Stimulated activated CD8-positive, alpha-beta memory T cell treated with anti-CD3 and anti-CD28 coated beads, Interleukin-12 subunit alpha, Interleukin-12 subunit beta, amount 100 ng/mL, for 24 hours (primary cell): ENCODE measurements at regions not wholly inside any gene's neighbourhood (a gene's known extent, or its start where the extent isn't known, plus 50 kb on each side); places are given as distances from the start of the nearest gene placed in this dataset.

Experiments used
- DNase-seq: peaks from one replicate; pipeline ENCODE4 v3.0.0-alpha.2; 2020; ENCODE audit errors: extremely low read depth

DNA sequence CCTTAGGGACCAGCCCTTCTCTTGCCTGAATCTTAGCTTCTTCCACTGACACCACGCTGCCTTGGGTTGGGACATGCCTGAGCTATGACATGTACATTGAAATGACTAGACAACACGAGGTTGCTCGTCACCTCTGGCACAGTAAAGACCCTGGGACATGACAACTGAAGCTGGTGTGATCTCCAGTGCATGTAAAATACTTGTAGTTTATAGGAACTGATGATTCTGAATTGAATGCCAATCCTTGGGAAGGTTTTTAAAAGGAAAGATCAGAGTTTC, 100.7 kb upstream of the PGRMC2 start:
- DNase-seq, result no peak

DNA sequence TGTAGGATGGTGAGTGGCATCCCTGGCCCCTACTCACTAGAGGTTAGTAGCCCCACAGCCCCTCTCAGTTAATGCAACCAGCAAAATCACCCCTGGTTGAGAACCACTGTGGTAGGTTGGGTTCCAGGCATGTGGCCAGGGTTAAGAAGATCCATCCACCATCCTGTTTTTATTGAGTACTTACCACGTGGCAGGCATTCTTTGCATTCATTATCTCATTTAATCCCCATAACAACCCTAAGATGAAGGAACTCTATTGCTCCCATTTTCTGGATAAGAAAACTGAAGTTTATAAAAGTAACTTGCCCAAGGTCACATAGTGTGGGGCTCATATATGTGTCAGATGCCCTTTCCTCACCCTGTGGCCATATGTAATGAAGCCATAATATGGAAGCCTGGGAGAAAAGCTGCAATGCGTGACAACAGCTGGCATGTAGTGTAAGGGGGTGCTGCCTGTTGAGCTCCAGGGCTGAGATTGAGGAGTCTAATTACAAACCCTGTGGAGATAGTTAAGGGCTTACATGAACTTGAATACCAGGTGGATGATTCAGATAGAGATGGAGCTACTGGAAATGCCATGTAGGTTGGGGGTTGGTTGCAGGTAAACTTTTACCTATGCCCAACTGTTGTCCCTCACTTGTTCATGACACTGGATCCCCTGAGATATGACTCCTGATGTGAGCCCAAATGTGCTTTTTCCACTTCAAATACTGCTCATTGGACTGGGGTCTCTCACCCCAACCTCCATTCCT, 100.2 kb upstream of the PGRMC2 start:
- no peak for DNase-seq

GRCh38 chr4:128386761-128387599, 99.4 kb upstream of the PGRMC2 start:
- no peak for DNase-seq

GRCh38 chr4:128385683-128386304, 98.2 kb upstream of the PGRMC2 start:
- no peak for DNase-seq

DNA sequence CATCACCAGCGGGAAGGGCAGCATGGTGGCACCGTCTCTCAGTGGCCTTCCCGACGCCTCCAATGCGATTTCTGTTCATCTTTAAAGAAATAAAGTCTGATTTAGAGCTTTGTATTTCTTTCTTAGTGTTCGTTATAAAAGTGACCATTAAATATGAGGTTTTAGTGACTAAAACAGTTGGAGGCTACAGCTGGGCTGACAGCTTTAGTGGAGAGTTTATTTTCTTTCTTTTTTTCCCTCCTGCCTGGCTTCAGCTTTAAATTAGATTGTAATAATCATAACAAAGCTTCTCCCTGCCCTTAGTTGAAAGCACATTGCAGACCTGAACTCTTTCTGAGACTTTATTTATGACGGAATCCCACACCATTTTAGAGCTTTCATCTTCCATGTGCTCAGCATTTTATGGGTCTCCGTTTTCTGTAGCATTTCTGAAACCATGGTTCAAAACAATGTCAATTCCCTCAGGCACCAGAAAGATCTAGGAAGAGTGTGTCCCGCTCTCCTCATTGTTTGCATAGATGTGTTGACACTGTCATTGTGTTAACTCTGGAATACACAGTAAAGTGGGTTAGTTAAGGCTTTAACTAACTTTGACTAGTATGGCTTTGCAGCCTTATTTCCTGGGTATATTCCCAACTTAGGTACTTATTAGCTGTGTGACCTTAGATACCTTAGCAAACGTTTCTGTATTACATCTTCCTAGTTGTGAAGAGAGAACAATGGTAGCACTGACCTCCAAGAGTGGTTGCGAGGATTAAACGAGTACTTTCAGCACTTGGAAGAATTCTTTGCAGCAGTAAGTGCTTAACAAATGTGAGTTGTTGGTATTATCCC, 97.4 kb upstream of the PGRMC2 start:
- no peak for DNase-seq

DNA sequence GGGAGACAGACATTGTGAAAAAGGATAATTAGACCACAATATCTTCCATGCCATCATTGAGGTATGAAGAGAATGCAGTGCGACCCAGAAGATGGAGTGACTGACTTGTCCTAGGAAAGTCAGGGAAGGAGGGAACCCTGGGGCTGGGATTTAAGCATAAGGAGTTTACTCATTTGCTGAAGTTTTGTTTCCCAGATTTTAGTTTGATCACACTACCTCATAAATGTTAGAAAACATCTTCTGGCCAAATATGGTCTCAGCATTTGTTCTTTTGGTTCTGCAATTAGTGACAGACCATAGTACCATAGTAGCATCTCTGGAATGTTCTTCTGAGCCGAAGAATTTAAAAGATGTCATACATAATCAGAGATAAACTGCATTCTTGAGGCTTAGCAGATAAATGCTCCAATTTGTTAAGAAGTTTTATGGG, 96.5 kb upstream of the PGRMC2 start:
- DNase-seq, result no peak

GRCh38 chr4:128381748-128382559, 94.3 kb upstream of the PGRMC2 start:
- DNase-seq, result no peak

DNA sequence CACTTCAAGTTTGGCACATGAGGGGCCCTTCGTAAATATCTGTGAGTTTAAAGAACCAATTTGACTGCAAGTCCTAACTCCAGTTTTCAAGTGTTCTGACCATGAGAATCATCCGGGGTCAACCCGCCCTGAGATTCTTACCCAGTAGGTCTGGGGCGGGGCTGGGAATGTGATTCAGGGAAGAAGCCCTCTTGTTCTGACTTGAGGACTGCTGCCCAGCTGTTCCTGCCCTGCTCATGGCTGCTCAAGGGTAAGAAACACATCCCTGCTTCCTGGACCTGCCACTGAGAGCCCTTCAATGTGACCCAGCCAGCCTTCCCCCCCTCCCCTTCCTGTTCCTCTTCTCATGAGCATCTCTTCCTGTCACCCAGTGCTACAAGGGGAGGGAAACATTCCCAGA, 92.7 kb upstream of the PGRMC2 start:
- DNase-seq, result no peak

- no peak for DNase-seq
Measured at GRCh38 chr4:128379860-128380259, 92.2 kb upstream of the PGRMC2 start.

- no peak for DNase-seq
Measured at GRCh38 chr4:128378668-128379067, 91.1 kb upstream of the PGRMC2 start.

GRCh38 chr4:128376958-128377357, 89.3 kb upstream of the PGRMC2 start:
- no peak for DNase-seq

GRCh38 chr4:128376303-128376702, 88.7 kb upstream of the PGRMC2 start:
- DNase-seq, result no peak

DNA sequence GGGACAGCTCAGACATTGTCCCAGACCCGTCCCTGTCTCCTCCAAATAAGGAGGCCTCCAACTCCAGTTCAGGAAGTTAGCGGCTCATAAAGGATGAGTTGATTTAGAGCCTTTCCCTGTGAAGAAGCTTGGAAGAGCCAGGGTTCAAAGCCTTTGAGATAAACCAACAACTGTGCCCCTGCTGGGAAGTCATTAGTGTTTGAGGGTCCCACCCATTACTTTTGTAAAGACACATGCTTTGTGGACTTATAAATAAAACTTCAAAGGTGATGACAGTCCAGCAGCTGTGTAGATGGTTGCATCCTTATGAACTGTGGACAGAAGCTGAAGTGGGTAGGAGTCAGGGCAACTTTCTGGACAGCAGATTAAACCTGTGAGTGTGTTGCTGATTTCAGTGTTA, 86.0 kb upstream of the PGRMC2 start:
- no peak for DNase-seq

- no peak for DNase-seq
Measured at GRCh38 chr4:128371876-128372275, 84.3 kb upstream of the PGRMC2 start.

GRCh38 chr4:128371001-128371777, 83.6 kb upstream of the PGRMC2 start:
- no peak for DNase-seq

GRCh38 chr4:128366212-128366611, 78.6 kb upstream of the PGRMC2 start:
- DNase-seq, result no peak

- no peak for DNase-seq
Measured at GRCh38 chr4:128364565-128364964, 77.0 kb upstream of the PGRMC2 start.

GRCh38 chr4:128363966-128364365, 76.4 kb upstream of the PGRMC2 start:
- no peak for DNase-seq

GRCh38 chr4:128362760-128363159, 75.1 kb upstream of the PGRMC2 start:
- DNase-seq, result no peak

GRCh38 chr4:128359422-128359821, 71.8 kb upstream of the PGRMC2 start:
- DNase-seq, result no peak
